OCI-LY3 (cell line): ENCODE measurements at regions not wholly inside any gene's neighbourhood (a gene's known extent, or its start where the extent isn't known, plus 50 kb on each side); places are given as distances from the start of the nearest gene placed in this dataset.

ENCODE experiments used
- H2AFZ ChIP-seq: fragments of 200-600, 300-600 bp; shearing (Covaris generic); 2 replicates; pipeline ENCODE4 v1.6.0; 2014; ENCODE audit warnings: antibody characterized with exemption, low read depth, low read length
- H3K27ac ChIP-seq: fragments of 200-600, 300-600 bp; sonication (generic); 2 replicates; pipeline ENCODE4 v1.5.1; 2014; ENCODE audit warnings: mild to moderate bottlenecking, low read length, moderate library complexity, mixed read lengths
- H3K27me3 ChIP-seq: fragments of 200-600, 300-600 bp; sonication (generic); 2 replicates; pipeline ENCODE4 v1.6.1; 2014; ENCODE audit warnings: low read depth, low read length, mixed read lengths
- H3K36me3 ChIP-seq: fragments of 200-600, 300-600 bp; sonication (generic); replicated peaks from 2 replicates; pipeline ENCODE3; 2014; ENCODE audit warnings: low read depth, low read length, mixed read lengths
- H3K4me1 ChIP-seq: fragments of 300-600, 200-600 bp; sonication (generic); 2 replicates; pipeline ENCODE4 v1.6.1; 2014; ENCODE audit warnings: low read length, mixed read lengths
- H3K4me2 ChIP-seq: fragments of 200-600, 300-600 bp; sonication (generic); 2 replicates; pipeline ENCODE4 v1.6.1; 2014; ENCODE audit warnings: low read length, mixed read lengths
- H3K4me3 ChIP-seq: fragments of 300-600, 200-600 bp; sonication (generic); 2 replicates; pipeline ENCODE4 v1.5.1; 2014; ENCODE audit warnings: antibody characterized with exemption, mild to moderate bottlenecking, low read length, moderate library complexity
- H3K79me2 ChIP-seq: fragments of 300-600, 200-600 bp; shearing (Covaris generic); 2 replicates; pipeline ENCODE4 v1.6.1; 2014; ENCODE audit warnings: mild to moderate bottlenecking, low read length, mixed read lengths
- H3K9ac ChIP-seq: fragments of 300-600, 200-600 bp; shearing (Covaris generic); 2 replicates; pipeline ENCODE4 v1.6.0; 2014; ENCODE audit warnings: mild to moderate bottlenecking, low read length, moderate library complexity
- H3K9me3 ChIP-seq: fragments of 200-600, 300-600 bp; shearing (Covaris generic); 2 replicates; pipeline ENCODE4 v1.6.1; 2014; ENCODE audit warnings: low read length, mixed read lengths; ENCODE audit not compliant: insufficient read depth
- H4K20me1 ChIP-seq: fragments of 200-600, 300-600 bp; sonication (generic); 2 replicates; pipeline ENCODE4 v1.6.1; 2016; ENCODE audit warnings: low read length, mixed read lengths; ENCODE audit not compliant: insufficient read depth
- CTCF ChIP-seq: fragments of 200-600, 300-600 bp; sonication (generic); IDR thresholded peaks from 2 replicates; pipeline ENCODE4 v1.5.1; 2014; ENCODE audit warnings: antibody characterized with exemption, low read length, low read depth
- EZH2phosphoT487 ChIP-seq: fragments of 200-600 bp; shearing (Covaris generic); IDR thresholded peaks from 2 replicates; pipeline ENCODE4 v1.6.1; 2018; ENCODE audit warnings: antibody characterized with exemption, mixed run types, low read depth

- H3K36me3 ChIP-seq, result no peaks in the 10 kb centered on the region
- H3K4me1 ChIP-seq, result peaks cover 5% of the 10 kb centered on the region; the same call in 1 of the 2 replicates
- H3K79me2 ChIP-seq, result no peaks in the 10 kb centered on the region
- H3K9ac ChIP-seq, result no peak overlapping the region
- peaks cover 17% of the 10 kb centered on the region for H3K27me3 ChIP-seq
- H2AFZ ChIP-seq, result no peak overlapping the region
- H3K4me2 ChIP-seq, result no peak overlapping the region
- H4K20me1 ChIP-seq, result no peaks in the 10 kb centered on the region
- no peak overlapping the region for H3K4me3 ChIP-seq
- H3K27ac ChIP-seq, result no peak overlapping the region
- H3K9me3 ChIP-seq, result no peaks in the 10 kb centered on the region
- TF ChIP-seq EZH2phosphoT487 (no peak), CTCF (no peak)
Measured at GRCh38 chr10:78758176-78758575, 310.6 kb upstream of the ZMIZ1 start.

- H3K4me2 ChIP-seq, result no peak overlapping the region
- H3K36me3 ChIP-seq, result no peaks in the 10 kb centered on the region
- no peaks in the 10 kb centered on the region for H3K79me2 ChIP-seq
- no peak for TF ChIP-seq EZH2phosphoT487
- no peak for TF ChIP-seq CTCF
- no peak overlapping the region for H2AFZ ChIP-seq
- H3K9ac ChIP-seq, result no peak overlapping the region
- no peak overlapping the region for H3K27ac ChIP-seq
- peaks cover 12% of the 10 kb centered on the region for H3K4me1 ChIP-seq
- H3K4me3 ChIP-seq, result no peak overlapping the region
- no peaks in the 10 kb centered on the region for H3K9me3 ChIP-seq
- H3K27me3 ChIP-seq, result peaks cover 10% of the 10 kb centered on the region; the same call in 1 of the 2 replicates
- H4K20me1 ChIP-seq, result no peaks in the 10 kb centered on the region
Measured at GRCh38 chr10:78759456-78760120, 309.2 kb upstream of the ZMIZ1 start.

- Histone ChIP-seq H3K27me3 (peaks cover 1% of the 10 kb centered on the region; the same call in 1 of the 2 replicates), H3K27ac (no peak overlapping the region), H3K9me3 (no peaks in the 10 kb centered on the region), H3K4me2 (no peak overlapping the region), H3K9ac (no peak overlapping the region), H2AFZ (no peak overlapping the region), H3K4me3 (no peak overlapping the region), H4K20me1 (no peaks in the 10 kb centered on the region), H3K4me1 (peaks cover 12% of the 10 kb centered on the region), H3K36me3 (no peaks in the 10 kb centered on the region), H3K79me2 (no peaks in the 10 kb centered on the region)
- no peak for TF ChIP-seq CTCF
- TF ChIP-seq EZH2phosphoT487, result no peak
Measured at GRCh38 chr10:78760463-78761310, 308.1 kb upstream of the ZMIZ1 start.

GRCh38 chr10:78761311-78761781, 307.4 kb upstream of the ZMIZ1 start:
- no peak overlapping the region for H3K4me3 ChIP-seq
- H2AFZ ChIP-seq, result no peak overlapping the region
- H3K27ac ChIP-seq, result no peak overlapping the region
- no peak overlapping the region for H3K4me2 ChIP-seq
- no peaks in the 10 kb centered on the region for H3K9me3 ChIP-seq
- H4K20me1 ChIP-seq, result no peaks in the 10 kb centered on the region
- H3K9ac ChIP-seq, result no peak overlapping the region
- no peaks in the 10 kb centered on the region for H3K27me3 ChIP-seq
- TF ChIP-seq EZH2phosphoT487 (no peak), CTCF (no peak)
- peaks cover 12% of the 10 kb centered on the region for H3K4me1 ChIP-seq
- H3K79me2 ChIP-seq, result no peaks in the 10 kb centered on the region
- H3K36me3 ChIP-seq, result no peaks in the 10 kb centered on the region
